Esophagus muscularis mucosa (tissue), 4 donors: ENCODE measurements at regions not wholly inside any gene's neighbourhood (a gene's known extent, or its start where the extent isn't known, plus 50 kb on each side); places are given as distances from the start of the nearest gene placed in this dataset.

ENCODE experiments used
- CTCF ChIP-seq, 3 experiments: fragments of 200-600 bp in 2 of 3; fragments of 450-650 bp in 1 of 3; sonication (generic) in 2 of 3; IDR thresholded peaks; one replicate each; pipeline ENCODE4 v1.5.1; 2017 to 2019; ENCODE audit warnings: antibody characterized with exemption in 3 of 3, mild to moderate bottlenecking in 2 of 3, moderate library complexity in 1 of 3
- EP300 ChIP-seq: sonication (generic); formaldehyde crosslinking; IDR thresholded peaks from one replicate; pipeline ENCODE4 v1.6.1; 2017; ENCODE audit warnings: antibody characterized with exemption
- POLR2A ChIP-seq: fragments of 450-650 bp; IDR thresholded peaks from one replicate; pipeline ENCODE4 v1.6.1; 2017; ENCODE audit warnings: antibody characterized with exemption, moderate library complexity, mild to moderate bottlenecking, low read depth
- POLR2AphosphoS5 ChIP-seq, 2 donors: sonication (generic); formaldehyde crosslinking; IDR thresholded peaks; one replicate each; pipeline ENCODE4 v1.6.1; 2017; ENCODE audit warnings: antibody characterized with exemption in 2 of 2

- TF ChIP-seq CTCF (IDR thresholded peaks at IDR 0.05) (no peak), POLR2A (no peak), POLR2AphosphoS5 (IDR thresholded peaks at IDR 0.05) (no peak), EP300 (no peak)
Observed at GRCh38 chr5:9799606-9800005, 169.5 kb upstream of the TAS2R1 start.
